ENCODE measurements at regions not wholly inside any gene's neighbourhood (a gene's known extent, or its start where the extent isn't known, plus 50 kb on each side); places are given as distances from the start of the nearest gene placed in this dataset.

DNA sequence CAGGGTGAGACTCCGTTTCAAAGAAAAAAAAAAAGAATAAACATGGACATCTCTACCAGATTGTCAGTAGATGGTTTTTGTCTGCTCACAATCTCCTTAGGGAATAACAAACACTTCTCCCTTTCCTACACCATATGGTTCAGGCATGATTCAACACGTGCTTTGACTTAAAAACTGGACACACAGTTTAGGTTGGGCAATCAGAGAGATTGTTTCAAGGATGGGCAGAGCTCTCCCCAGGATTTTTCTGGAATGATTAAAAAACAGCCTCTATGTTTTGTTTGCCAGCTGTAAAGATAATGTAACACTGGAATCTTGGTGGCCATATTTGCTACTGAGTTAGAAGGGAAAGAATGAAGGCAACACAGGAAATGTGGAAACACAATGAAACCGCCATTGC is 150.1 kb upstream of the TSC22D1 start:
- Histone ChIP-seq H3K27ac (no peak overlapping the region), H3K36me3 (ENCODE audit: low read depth, missing control alignments) (no peaks in the 10 kb centered on the region), H3K4me1 (no peaks in the 10 kb centered on the region), H3K27me3 (no peaks in the 10 kb centered on the region), H3K9me3 (no peaks in the 10 kb centered on the region), H3K4me3 (no peak overlapping the region)
- intact Hi-C loops (cut with DNase I; ENCODE audit: low total_unique reads) = no loop called here
- no peak for DNase-seq
- WGBS, 2 donors = 77 to 87% methylated on average over 3 of the region's 3 CpGs
- no peak for TF ChIP-seq POLR2A (IDR thresholded peaks at IDR 0.05)
- TF ChIP-seq, protein P1, sequence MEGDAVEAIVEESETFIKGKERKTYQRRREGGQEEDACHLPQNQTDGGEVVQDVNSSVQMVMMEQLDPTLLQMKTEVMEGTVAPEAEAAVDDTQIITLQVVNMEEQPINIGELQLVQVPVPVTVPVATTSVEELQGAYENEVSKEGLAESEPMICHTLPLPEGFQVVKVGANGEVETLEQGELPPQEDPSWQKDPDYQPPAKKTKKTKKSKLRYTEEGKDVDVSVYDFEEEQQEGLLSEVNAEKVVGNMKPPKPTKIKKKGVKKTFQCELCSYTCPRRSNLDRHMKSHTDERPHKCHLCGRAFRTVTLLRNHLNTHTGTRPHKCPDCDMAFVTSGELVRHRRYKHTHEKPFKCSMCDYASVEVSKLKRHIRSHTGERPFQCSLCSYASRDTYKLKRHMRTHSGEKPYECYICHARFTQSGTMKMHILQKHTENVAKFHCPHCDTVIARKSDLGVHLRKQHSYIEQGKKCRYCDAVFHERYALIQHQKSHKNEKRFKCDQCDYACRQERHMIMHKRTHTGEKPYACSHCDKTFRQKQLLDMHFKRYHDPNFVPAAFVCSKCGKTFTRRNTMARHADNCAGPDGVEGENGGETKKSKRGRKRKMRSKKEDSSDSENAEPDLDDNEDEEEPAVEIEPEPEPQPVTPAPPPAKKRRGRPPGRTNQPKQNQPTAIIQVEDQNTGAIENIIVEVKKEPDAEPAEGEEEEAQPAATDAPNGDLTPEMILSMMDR (IDR thresholded peaks at IDR 0.05) = no peak

DNA sequence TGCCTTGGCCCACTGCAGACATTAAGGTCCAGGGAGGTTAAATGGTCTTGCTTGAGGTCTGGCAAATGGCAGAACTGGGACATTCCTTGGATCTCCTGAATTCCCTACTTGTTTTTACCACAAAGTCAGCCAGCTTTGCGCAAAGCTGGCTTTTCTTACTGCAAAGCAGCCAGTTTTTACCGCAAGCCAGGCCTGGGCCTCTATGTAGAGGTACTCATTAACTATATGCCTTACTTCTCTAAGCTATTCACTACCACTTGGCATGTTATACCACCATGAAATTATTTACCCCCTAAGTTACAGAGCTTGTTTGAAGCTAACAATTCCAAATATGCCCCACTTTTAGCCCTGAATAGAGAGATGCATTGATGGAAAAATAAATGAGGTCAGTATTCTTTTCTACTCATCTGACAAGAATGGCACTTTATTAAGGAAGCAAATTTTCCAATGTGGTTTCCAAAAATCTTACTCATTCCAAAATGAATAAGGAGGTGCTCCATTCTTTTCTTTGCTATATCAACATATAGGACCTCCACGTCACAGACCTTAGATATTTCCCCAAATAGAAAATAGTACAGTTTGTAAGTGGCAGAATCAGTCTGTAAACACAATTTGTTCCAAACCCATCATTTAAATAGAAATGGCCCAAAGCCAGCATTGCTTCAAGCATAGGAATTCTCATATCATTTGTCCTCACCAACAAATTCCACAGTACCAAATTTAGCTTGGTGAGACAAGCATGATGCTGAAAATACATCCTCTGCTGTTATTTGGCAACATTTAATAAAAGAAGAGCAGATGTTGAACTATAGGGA is 143.9 kb upstream of the TSC22D1 start:
- Histone ChIP-seq H3K27ac (no peak overlapping the region), H3K27me3 (no peaks in the 10 kb centered on the region), H3K4me3 (no peak overlapping the region), H3K36me3 (ENCODE audit: low read depth, missing control alignments) (no peaks in the 10 kb centered on the region), H3K9me3 (no peaks in the 10 kb centered on the region), H3K4me1 (no peaks in the 10 kb centered on the region)
- WGBS, 2 donors = 73 to 75% methylated on average over 3 of the region's 3 CpGs
- TF ChIP-seq, protein P1 (IDR thresholded peaks at IDR 0.05) = no peak
- TF ChIP-seq POLR2A (IDR thresholded peaks at IDR 0.05) = no peak
- intact Hi-C loops (cut with DNase I; ENCODE audit: low total_unique reads) = no loop called here
- DNase-seq = no peak

DNA sequence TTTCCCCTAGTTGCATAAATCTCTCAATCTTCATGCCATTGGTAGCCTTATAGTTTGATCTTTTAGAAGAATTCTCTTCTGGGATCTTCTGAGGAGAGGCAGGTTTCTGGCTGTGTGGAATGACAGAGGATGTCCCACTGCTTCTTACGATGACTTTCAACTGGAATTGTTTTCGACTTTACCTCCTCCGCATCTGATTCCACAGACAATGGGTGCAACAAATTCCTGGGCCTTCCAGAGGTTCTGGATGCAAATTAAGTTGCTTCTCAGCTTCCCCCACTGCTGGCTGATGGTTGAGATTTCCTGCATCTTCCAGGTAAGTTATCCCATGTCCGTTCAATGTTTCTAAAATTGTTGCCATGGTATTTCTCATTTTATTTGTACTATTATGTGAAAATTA is 142.3 kb upstream of the TSC22D1 start:
- no peak overlapping the region for H3K27ac ChIP-seq
- H3K9me3 ChIP-seq = no peaks in the 10 kb centered on the region
- H3K4me1 ChIP-seq = peaks cover 10% of the 10 kb centered on the region
- no peaks in the 10 kb centered on the region for H3K27me3 ChIP-seq
- intact Hi-C loops (cut with DNase I; ENCODE audit: low total_unique reads) = no loop called here
- 85 to 95% methylated on average over 4 of the region's 4 CpGs for WGBS, 2 donors
- no peak overlapping the region for H3K4me3 ChIP-seq
- no peaks in the 10 kb centered on the region for H3K36me3 ChIP-seq (ENCODE audit: low read depth, missing control alignments)
- no peak for DNase-seq
- TF ChIP-seq, protein P1 (IDR thresholded peaks at IDR 0.05) = no peak
- no peak for TF ChIP-seq POLR2A (IDR thresholded peaks at IDR 0.05)

DNA sequence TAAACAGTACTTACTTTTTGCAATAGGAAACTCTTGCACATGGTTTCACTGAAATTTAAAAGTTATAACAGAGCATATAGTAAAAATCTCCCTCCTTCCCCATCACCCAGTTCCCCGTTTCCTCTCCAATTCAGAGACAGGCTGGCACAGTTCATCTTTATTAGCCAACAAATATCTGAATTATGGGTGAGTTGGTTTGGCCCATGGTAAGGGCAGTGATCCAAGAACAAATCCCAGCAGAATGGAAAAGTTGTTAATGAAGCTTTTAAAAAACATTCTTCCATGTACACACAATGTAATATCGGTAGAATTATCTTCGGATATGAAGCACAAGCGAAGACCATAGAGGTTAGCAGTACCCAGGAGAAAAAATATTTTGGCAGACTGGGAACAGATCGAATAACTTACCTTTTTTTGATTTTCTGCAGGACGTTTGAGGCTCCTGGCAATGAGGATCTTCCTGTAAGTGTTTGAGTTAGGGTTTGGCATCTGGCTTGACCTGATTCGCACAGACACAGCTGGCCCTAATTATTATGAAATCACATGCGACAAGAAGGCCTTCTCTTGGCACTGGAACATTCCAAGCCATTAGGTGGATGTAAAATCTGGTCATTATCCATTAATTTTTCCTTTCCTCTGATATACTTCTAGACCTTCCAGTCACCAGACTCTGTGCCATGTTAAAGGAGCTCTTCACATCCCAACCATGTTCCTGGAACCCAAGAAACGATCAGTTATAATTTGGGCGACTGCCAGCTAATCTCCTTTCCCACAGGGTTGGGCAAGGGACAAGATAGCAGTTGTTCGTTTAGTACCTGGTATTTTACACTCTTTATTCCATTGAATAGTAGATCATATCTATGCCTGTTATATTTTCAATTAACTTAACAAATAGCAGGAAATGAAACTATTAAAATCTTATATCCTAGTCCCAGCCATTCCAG is 139.4 kb upstream of the TSC22D1 start:
- peak; percentile 18 for DNase-seq
- Histone ChIP-seq H3K4me1 (peaks cover 10% of the 10 kb centered on the region), H3K36me3 (ENCODE audit: low read depth, missing control alignments) (no peaks in the 10 kb centered on the region), H3K9me3 (no peaks in the 10 kb centered on the region), H3K4me3 (no peak overlapping the region), H3K27me3 (no peaks in the 10 kb centered on the region), H3K27ac (no peak overlapping the region)
- intact Hi-C loops (cut with DNase I; ENCODE audit: low total_unique reads) = no loop called here
- TF ChIP-seq POLR2A (IDR thresholded peaks at IDR 0.05) = no peak
- TF ChIP-seq, protein P1 (IDR thresholded peaks at IDR 0.05) = no peak
- 59 to 65% methylated on average over 11 of the region's 11 CpGs for WGBS, 2 donors

Measured in testis (tissue), 2 donors.